OCI-LY7 (cell line): ENCODE measurements at regions not wholly inside any gene's neighbourhood (a gene's known extent, or its start where the extent isn't known, plus 50 kb on each side); places are given as distances from the start of the nearest gene placed in this dataset.

ENCODE experiments used
- BruUV-seq: library from RNA; stranded (reverse); fragments of 400-500 nt; replicated peaks from 2 replicates; lab custom pipeline; 2021; lab: Mats Ljungman, UMichigan
- CTCF ChIA-PET: fragments of 300-600 bp; sonication (Branson Sonifier 250); formaldehyde crosslinking; loops from one replicate; lab custom pipeline; 2022; ENCODE audit warnings: antibody characterized with exemption; ENCODE audit not compliant: unreplicated experiment; lab: Charles Lee
- POLR2A ChIA-PET: fragments of 300-600 bp; sonication (Branson Sonifier 250); formaldehyde crosslinking; loops from one replicate; lab custom pipeline; 2022; ENCODE audit warnings: antibody characterized with exemption; lab: Charles Lee
- DNase-seq: peaks from one replicate; pipeline ENCODE4 v3.0.0-alpha.2; 2015; ENCODE audit warnings: low spot score
- H2AFZ ChIP-seq: fragments of 200-600 bp; sonication (generic), shearing (Covaris generic); 2 replicates; pipeline ENCODE4 v1.6.1; 2014; ENCODE audit warnings: mild to moderate bottlenecking, antibody characterized with exemption, low read length, moderate library complexity
- H3K27ac ChIP-seq: fragments of 200-600 bp; sonication (generic); 2 replicates; pipeline ENCODE4 v1.5.1; 2014; ENCODE audit warnings: mixed run types, low read depth, mild to moderate bottlenecking, moderate library complexity, low read length, inconsistent platforms; ENCODE audit not compliant: poor library complexity, severe bottlenecking
- H3K36me3 ChIP-seq: fragments of 200-600 bp; sonication (generic); 2 replicates; pipeline ENCODE4 v1.6.1; 2014; ENCODE audit warnings: mild to moderate bottlenecking, antibody characterized with exemption, low read length, moderate library complexity, mixed read lengths; ENCODE audit not compliant: insufficient read depth
- H3K4me1 ChIP-seq: fragments of 200-600 bp; sonication (generic); 2 replicates; pipeline ENCODE4 v1.5.1; 2014; ENCODE audit warnings: mild to moderate bottlenecking, low read length; ENCODE audit not compliant: insufficient read depth, poor library complexity, severe bottlenecking
- H3K4me2 ChIP-seq: fragments of 200-600 bp; sonication (generic); 2 replicates; pipeline ENCODE4 v1.6.1; 2014; ENCODE audit warnings: mild to moderate bottlenecking, low read length
- H3K4me3 ChIP-seq: fragments of 200-600 bp; sonication (generic); 2 replicates; pipeline ENCODE4 v1.5.1; 2014; ENCODE audit warnings: mild to moderate bottlenecking, low read depth, low read length; ENCODE audit not compliant: poor library complexity, severe bottlenecking
- H3K79me2 ChIP-seq: fragments of 200-600 bp; sonication (generic); 2 replicates; pipeline ENCODE4 v1.6.1; 2016; ENCODE audit warnings: low read depth, mild to moderate bottlenecking, low read length, moderate library complexity, mixed read lengths; ENCODE audit not compliant: insufficient read depth
- H3K9me2 ChIP-seq: fragments of 200-600 bp; sonication (generic); 2 replicates; pipeline ENCODE4 v1.6.1; 2016; ENCODE audit warnings: mild to moderate bottlenecking, low read length, mixed read lengths; ENCODE audit not compliant: insufficient read depth
- H3K9me3 ChIP-seq: fragments of 200-600 bp; sonication (generic); 2 replicates; pipeline ENCODE4 v1.6.1; 2014; ENCODE audit warnings: mild to moderate bottlenecking, mixed run types, low read length, mixed read lengths
- H4K20me1 ChIP-seq: fragments of 200-600 bp; sonication (generic); 2 replicates; pipeline ENCODE4 v1.6.1; 2014; ENCODE audit warnings: mild to moderate bottlenecking, antibody characterized with exemption, low read length, moderate library complexity, mixed read lengths; ENCODE audit not compliant: insufficient read depth
- EZH2phosphoT487 ChIP-seq: fragments of 200-600 bp; sonication (generic); IDR thresholded peaks from 2 replicates; pipeline ENCODE4 v1.6.1; 2018; ENCODE audit warnings: low read depth, borderline replicate concordance, mild to moderate bottlenecking, mixed run types, antibody characterized with exemption, low read length, moderate library complexity, mixed read lengths
- intact Hi-C: fragments of 100-400 bp; cut with micrococcal nuclease; formaldehyde crosslinking; loops from one replicate; pipeline ENCODE4 v1.10.0; 2022; ENCODE audit not compliant: unreplicated experiment
- TF ChIP-seq, protein P1 (sequence below): fragments of 200-600 bp; sonication (generic); conservative IDR thresholded peaks from 2 replicates; pipeline ENCODE4 v1.5.1; 2014; ENCODE audit warnings: mild to moderate bottlenecking, antibody characterized with exemption, low read length, moderate library complexity, mixed read lengths

GRCh38 chr2:234725528-234726264 is 226.1 kb upstream of the SH3BP4 start:
- Histone ChIP-seq H3K79me2 (no peaks in the 10 kb centered on the region), H4K20me1 (no peaks in the 10 kb centered on the region), H3K9me3 (no peaks in the 10 kb centered on the region), H3K4me1 (no peaks in the 10 kb centered on the region), H3K4me2 (no peak overlapping the region), H3K4me3 (no peak overlapping the region), H3K36me3 (no peaks in the 10 kb centered on the region), H2AFZ (no peak overlapping the region), H3K27ac (no peak overlapping the region), H3K9me2 (no peaks in the 10 kb centered on the region)
- no peak for DNase-seq
- no TSS peak for BruUV-seq
- CTCF ChIA-PET, result no interaction called here
- no peak for TF ChIP-seq EZH2phosphoT487
- TF ChIP-seq, protein P1, sequence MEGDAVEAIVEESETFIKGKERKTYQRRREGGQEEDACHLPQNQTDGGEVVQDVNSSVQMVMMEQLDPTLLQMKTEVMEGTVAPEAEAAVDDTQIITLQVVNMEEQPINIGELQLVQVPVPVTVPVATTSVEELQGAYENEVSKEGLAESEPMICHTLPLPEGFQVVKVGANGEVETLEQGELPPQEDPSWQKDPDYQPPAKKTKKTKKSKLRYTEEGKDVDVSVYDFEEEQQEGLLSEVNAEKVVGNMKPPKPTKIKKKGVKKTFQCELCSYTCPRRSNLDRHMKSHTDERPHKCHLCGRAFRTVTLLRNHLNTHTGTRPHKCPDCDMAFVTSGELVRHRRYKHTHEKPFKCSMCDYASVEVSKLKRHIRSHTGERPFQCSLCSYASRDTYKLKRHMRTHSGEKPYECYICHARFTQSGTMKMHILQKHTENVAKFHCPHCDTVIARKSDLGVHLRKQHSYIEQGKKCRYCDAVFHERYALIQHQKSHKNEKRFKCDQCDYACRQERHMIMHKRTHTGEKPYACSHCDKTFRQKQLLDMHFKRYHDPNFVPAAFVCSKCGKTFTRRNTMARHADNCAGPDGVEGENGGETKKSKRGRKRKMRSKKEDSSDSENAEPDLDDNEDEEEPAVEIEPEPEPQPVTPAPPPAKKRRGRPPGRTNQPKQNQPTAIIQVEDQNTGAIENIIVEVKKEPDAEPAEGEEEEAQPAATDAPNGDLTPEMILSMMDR, result no peak
- POLR2A ChIA-PET, result no interaction called here
- intact Hi-C loops, result no loop called here

GRCh38 chr2:234724850-234725249 is 227.0 kb upstream of the SH3BP4 start:
- H3K79me2 ChIP-seq, result no peaks in the 10 kb centered on the region
- ChIA-PET POLR2A (interaction anchor here (0.5 kb wide), 1 partner anchor 18 kb away, joined by 4 read pairs; no protein-coding TSS in a partner anchor), CTCF (no interaction called here)
- H2AFZ ChIP-seq, result no peak overlapping the region
- DNase-seq, result no peak
- H3K9me3 ChIP-seq, result no peaks in the 10 kb centered on the region
- H3K27ac ChIP-seq, result no peak overlapping the region
- no peaks in the 10 kb centered on the region for H3K9me2 ChIP-seq
- H3K4me3 ChIP-seq, result no peak overlapping the region
- H3K4me2 ChIP-seq, result no peak overlapping the region
- H3K4me1 ChIP-seq, result no peaks in the 10 kb centered on the region
- no peaks in the 10 kb centered on the region for H3K36me3 ChIP-seq
- TF ChIP-seq, protein P1, result no peak
- TF ChIP-seq EZH2phosphoT487, result no peak
- H4K20me1 ChIP-seq, result no peaks in the 10 kb centered on the region
- intact Hi-C loops, result no loop called here
- BruUV-seq, result no TSS peak

- Histone ChIP-seq H3K4me1 (no peaks in the 10 kb centered on the region), H3K36me3 (no peaks in the 10 kb centered on the region), H3K9me3 (no peaks in the 10 kb centered on the region), H2AFZ (no peak overlapping the region), H3K79me2 (no peaks in the 10 kb centered on the region), H3K27ac (no peak overlapping the region), H3K4me2 (no peak overlapping the region), H3K9me2 (no peaks in the 10 kb centered on the region), H3K4me3 (no peak overlapping the region), H4K20me1 (no peaks in the 10 kb centered on the region)
- no peak for DNase-seq
- BruUV-seq, result no TSS peak
- intact Hi-C loops, result no loop called here
- TF ChIP-seq, protein P1, result no peak
- TF ChIP-seq EZH2phosphoT487, result no peak
- ChIA-PET CTCF (no interaction called here), POLR2A (interaction anchor here (0.6 kb wide), 1 partner anchor 582 kb away, joined by 3 read pairs; no protein-coding TSS in a partner anchor)
These were observed 226.5 kb upstream of the ARL4C start for GRCh38 chr2:234723400-234723799.
